ENCODE measurements at regions not wholly inside any gene's neighbourhood (a gene's known extent, or its start where the extent isn't known, plus 50 kb on each side); places are given as distances from the start of the nearest gene placed in this dataset.

DNA sequence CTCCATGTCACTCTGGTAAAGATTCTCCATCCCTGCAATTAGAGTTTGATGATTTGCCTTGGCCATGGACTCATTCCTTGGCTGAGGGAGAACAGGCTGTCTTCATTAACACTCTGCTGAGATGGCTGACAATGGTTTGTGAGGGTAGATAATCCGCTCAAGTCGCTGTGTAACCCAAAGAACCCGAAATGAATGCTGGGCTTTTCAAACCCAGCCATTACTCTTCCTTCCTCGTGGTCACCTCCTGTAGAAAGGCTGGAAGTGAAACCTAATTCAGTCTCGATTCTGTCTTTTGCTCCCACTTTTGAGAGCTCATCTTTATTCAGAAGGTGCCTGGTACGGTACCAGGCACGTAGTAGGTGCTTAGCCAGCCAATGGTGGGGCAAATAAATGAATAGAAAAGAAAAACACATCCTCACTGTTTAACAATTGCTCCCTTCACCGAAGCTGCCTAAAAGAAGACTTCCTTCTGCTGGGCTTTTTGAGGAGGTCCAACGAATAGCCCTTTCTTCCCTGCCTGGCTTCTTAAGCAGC is 190.2 kb downstream of the BCAS1 start:
- H3K79me2 ChIP-seq (ENCODE audit: control insufficient read depth, low read length): no peaks in the 10 kb centered on the region
- H3K4me1 ChIP-seq (ENCODE audit: control insufficient read depth, low read length): no peaks in the 10 kb centered on the region
- H3K9me3 ChIP-seq (ENCODE audit: control insufficient read depth, insufficient read depth, low read length): no peaks in the 10 kb centered on the region
- H3F3A ChIP-seq (ENCODE audit: control insufficient read depth, insufficient read depth): peaks cover 4% of the 10 kb centered on the region; the same call in 1 of the 2 replicates
- H3K36me3 ChIP-seq (ENCODE audit: control insufficient read depth, low read length): no peaks in the 10 kb centered on the region
- H4K20me1 ChIP-seq (ENCODE audit: control insufficient read depth, insufficient read depth, low read depth, low read length): no peaks in the 10 kb centered on the region
- H3K4me2 ChIP-seq (ENCODE audit: low read length): no peak overlapping the region
- no peak overlapping the region for H3K4me3 ChIP-seq (ENCODE audit: low read length)
- no peaks in the 10 kb centered on the region for H3K27me3 ChIP-seq (ENCODE audit: control insufficient read depth, low read length)
- no peak for TF ChIP-seq EZH2phosphoT487 (IDR thresholded peaks at IDR 0.05; ENCODE audit: borderline replicate concordance, low read length)
- TF ChIP-seq, protein P1, sequence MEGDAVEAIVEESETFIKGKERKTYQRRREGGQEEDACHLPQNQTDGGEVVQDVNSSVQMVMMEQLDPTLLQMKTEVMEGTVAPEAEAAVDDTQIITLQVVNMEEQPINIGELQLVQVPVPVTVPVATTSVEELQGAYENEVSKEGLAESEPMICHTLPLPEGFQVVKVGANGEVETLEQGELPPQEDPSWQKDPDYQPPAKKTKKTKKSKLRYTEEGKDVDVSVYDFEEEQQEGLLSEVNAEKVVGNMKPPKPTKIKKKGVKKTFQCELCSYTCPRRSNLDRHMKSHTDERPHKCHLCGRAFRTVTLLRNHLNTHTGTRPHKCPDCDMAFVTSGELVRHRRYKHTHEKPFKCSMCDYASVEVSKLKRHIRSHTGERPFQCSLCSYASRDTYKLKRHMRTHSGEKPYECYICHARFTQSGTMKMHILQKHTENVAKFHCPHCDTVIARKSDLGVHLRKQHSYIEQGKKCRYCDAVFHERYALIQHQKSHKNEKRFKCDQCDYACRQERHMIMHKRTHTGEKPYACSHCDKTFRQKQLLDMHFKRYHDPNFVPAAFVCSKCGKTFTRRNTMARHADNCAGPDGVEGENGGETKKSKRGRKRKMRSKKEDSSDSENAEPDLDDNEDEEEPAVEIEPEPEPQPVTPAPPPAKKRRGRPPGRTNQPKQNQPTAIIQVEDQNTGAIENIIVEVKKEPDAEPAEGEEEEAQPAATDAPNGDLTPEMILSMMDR (IDR thresholded peaks at IDR 0.05; ENCODE audit: low read depth, low read length, poor library complexity, severe bottlenecking): no peak
- H3K27ac ChIP-seq (ENCODE audit: low read depth, low read length): no peak overlapping the region
- H3K9me2 ChIP-seq (replicated peaks; ENCODE audit: control insufficient read depth, low read length): no peaks in the 10 kb centered on the region

DNA sequence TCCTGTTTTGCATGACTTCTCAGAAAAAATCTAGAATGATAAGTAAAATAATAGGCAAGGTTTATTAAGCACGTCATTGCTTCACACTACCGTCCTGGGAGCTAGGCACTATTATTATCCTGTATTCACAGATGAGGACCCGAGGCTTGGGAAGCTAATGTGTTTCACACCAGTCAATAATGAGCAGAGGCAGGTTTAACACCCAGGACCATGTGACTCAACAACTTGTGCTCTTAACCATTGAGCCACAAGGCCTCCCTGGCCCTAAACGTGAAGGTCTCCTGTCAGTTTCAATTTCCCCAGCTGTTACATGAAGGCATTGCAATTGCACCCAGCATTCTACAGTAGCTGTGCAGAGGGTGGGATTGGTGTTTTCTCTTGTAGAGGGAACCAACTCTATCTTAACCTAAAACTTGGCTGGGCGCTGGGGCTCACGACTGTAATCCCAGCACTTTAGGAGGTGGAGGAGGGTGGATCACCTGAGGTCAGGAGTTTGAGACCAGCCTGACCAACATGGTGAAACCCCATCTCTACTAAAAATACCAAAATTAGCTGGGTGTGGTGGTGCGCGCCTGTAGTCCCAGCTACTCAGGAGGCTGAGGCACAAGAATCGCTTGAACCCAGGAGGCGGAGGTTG is 191.2 kb downstream of the BCAS1 start:
- H3K4me2 ChIP-seq (ENCODE audit: low read length): no peak overlapping the region
- H3K9me3 ChIP-seq (ENCODE audit: control insufficient read depth, insufficient read depth, low read length): no peaks in the 10 kb centered on the region

DNA sequence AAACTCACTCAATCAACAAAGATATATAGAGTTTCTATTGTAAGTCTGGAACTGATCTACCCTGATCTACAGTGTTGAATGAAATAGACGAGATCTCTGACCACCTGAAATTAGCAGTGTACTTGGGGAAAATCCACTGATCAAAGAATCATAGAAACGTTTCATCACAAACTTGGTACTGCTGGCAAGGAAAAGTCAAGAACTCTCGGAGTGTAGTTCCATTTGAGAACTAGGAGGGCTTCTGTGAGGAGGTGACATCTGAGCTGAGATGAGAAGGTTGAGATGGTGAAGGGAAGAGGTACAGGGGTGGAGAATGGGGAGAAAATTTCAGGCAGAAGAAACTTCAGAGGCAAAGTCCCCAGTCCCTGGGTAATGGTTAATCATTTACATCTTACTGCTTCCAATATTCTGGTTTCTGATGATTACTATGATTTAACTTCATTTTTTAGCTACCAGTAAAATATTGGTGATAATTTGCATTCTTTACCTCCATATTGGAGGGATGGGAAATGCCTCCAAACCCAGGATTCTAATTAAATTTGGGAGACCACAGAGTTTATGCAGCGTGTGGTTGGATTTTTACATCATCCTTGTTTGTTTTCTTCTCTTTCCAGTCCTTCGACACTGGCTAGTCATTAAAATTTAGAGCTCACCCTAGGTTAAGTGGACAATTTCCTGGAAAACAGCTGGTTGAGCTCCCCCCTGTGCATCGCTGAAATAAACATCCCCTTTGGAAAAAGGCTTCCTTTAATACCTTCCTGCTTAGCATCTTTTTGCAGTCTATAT is 191.9 kb downstream of the BCAS1 start:
- H3K4me1 ChIP-seq (ENCODE audit: control insufficient read depth, low read length): peaks cover 9% of the 10 kb centered on the region
- no peak overlapping the region for H3K4me2 ChIP-seq (ENCODE audit: low read length)
- no peak for TF ChIP-seq EZH2phosphoT487 (IDR thresholded peaks at IDR 0.05; ENCODE audit: borderline replicate concordance, low read length)
- TF ChIP-seq, protein P1 (IDR thresholded peaks at IDR 0.05; ENCODE audit: low read depth, low read length, poor library complexity, severe bottlenecking): no peak
- no peaks in the 10 kb centered on the region for H3K36me3 ChIP-seq (ENCODE audit: control insufficient read depth, low read length)
- H3F3A ChIP-seq (ENCODE audit: control insufficient read depth, insufficient read depth): peaks cover 4% of the 10 kb centered on the region; the same call in 1 of the 2 replicates
- no peaks in the 10 kb centered on the region for H3K9me2 ChIP-seq (replicated peaks; ENCODE audit: control insufficient read depth, low read length)
- H3K27me3 ChIP-seq (ENCODE audit: control insufficient read depth, low read length): no peaks in the 10 kb centered on the region
- no peak overlapping the region for H3K4me3 ChIP-seq (ENCODE audit: low read length)
- no peaks in the 10 kb centered on the region for H3K9me3 ChIP-seq (ENCODE audit: control insufficient read depth, insufficient read depth, low read length)
- no peaks in the 10 kb centered on the region for H3K79me2 ChIP-seq (ENCODE audit: control insufficient read depth, low read length)
- no peaks in the 10 kb centered on the region for H4K20me1 ChIP-seq (ENCODE audit: control insufficient read depth, insufficient read depth, low read depth, low read length)
- no peak overlapping the region for H3K27ac ChIP-seq (ENCODE audit: low read depth, low read length)

More for the DNA sequence above, 191.2 kb downstream of the BCAS1 start:
- H3K27me3 ChIP-seq (ENCODE audit: control insufficient read depth, low read length): no peaks in the 10 kb centered on the region
- H3K4me1 ChIP-seq (ENCODE audit: control insufficient read depth, low read length): 0 out of 2 replicates have a peak, but pooled peaks cover 3% of the 10 kb centered on the region
- H4K20me1 ChIP-seq (ENCODE audit: control insufficient read depth, insufficient read depth, low read depth, low read length): no peaks in the 10 kb centered on the region
- H3K9me2 ChIP-seq (replicated peaks; ENCODE audit: control insufficient read depth, low read length): no peaks in the 10 kb centered on the region
- H3F3A ChIP-seq (ENCODE audit: control insufficient read depth, insufficient read depth): peaks cover 4% of the 10 kb centered on the region; the same call in 1 of the 2 replicates
- H3K36me3 ChIP-seq (ENCODE audit: control insufficient read depth, low read length): no peaks in the 10 kb centered on the region
- no peak overlapping the region for H3K4me3 ChIP-seq (ENCODE audit: low read length)
- no peaks in the 10 kb centered on the region for H3K79me2 ChIP-seq (ENCODE audit: control insufficient read depth, low read length)
- no peak for TF ChIP-seq EZH2phosphoT487 (IDR thresholded peaks at IDR 0.05; ENCODE audit: borderline replicate concordance, low read length)
- TF ChIP-seq, protein P1 (IDR thresholded peaks at IDR 0.05; ENCODE audit: low read depth, low read length, poor library complexity, severe bottlenecking): no peak
- no peak overlapping the region for H3K27ac ChIP-seq (ENCODE audit: low read depth, low read length)

Measured in DOHH2 (cell line).